ENCODE measurements at regions not wholly inside any gene's neighbourhood (a gene's known extent, or its start where the extent isn't known, plus 50 kb on each side); places are given as distances from the start of the nearest gene placed in this dataset.
"Not testable (repeated sequence)": the region's sequence is repeated elsewhere in the genome, so short reads cannot be mapped to it uniquely, and the experiment has no call there.

DNA sequence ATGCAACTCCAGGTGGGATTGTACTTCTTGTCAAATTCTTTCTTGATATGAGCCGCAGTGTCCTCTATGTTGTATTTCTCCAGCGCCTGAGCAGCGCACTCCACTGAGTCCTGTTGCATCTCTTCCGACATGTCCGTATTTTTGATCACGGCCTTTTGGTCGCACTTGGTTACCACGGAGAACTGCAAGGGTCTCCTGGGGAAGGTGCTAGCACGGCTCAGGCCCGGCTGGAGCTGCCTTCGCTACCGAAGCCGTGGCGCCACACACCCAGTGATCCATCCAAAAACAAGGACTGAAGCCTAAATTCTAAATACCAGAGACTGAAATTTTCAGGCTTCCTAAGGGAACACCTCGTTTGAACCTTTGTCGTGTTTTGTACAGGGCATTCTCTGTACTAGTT is 194.4 kb upstream of the SEMA3D start:
- Mint-ChIP-seq H3K4me1 (no peaks in the 10 kb centered on the region), H3K36me3 (no peaks in the 10 kb centered on the region), H3K4me3 (no peak overlapping the region), H3K27ac (no peak overlapping the region), H3K27me3 (no peaks in the 10 kb centered on the region), H3K9me3 (peaks cover 0 to 15% (median under 1%) of the 10 kb centered on the region in 9 donors)
- DNase-seq (no peak), ATAC-seq (no peak)
- POLR2A ChIA-PET, result no interaction called here

DNA sequence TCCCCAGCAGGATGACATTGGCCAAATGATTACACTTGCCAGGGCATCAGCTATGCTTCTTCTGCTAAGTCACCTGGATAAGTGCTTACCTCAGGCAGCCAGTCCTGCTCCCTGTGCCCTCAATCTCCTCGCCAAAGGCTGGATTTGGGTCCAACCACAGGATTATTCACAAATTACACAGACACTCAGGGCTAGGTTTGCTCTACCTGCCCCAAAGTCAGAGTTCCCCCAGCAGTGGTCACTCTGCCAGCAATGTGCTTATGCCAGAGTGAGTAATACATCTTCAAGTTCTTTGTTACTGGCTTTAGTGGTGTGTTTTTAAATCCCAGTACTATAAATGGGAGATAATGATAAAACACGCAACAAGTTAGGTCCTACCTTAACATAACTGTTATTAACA is 189.7 kb upstream of the SEMA3D start:
- no peaks in the 10 kb centered on the region for H3K36me3 Mint-ChIP-seq
- no peaks in the 10 kb centered on the region for H3K27me3 Mint-ChIP-seq
- DNase-seq (no peak), ATAC-seq (no peak)
- H3K4me3 Mint-ChIP-seq, result no peak overlapping the region
- POLR2A ChIA-PET, result no interaction called here
- H3K27ac Mint-ChIP-seq, result no peak overlapping the region
- no peaks in the 10 kb centered on the region for H3K4me1 Mint-ChIP-seq
- H3K9me3 Mint-ChIP-seq, result peaks cover 0 to 12% (median 2%) of the 10 kb centered on the region in 9 donors

DNA sequence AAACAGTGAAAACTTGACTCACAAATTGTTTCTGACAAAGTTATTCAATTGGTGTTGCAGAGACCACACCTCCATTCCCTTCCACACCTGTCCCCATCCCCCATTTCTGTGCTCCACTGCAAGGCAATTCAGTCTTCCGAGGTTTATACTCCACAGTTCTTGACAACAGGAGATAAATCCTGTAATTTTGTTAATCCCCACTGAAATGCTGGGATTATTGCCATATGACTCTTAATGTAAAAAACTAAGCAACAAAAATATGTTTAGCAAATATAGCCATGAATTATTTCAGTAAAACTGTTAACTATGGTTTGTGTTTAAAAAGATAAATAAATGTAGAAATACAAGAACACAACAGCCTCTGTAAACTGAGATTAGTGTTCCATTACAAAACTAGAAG is 170.1 kb upstream of the SEMA3D start:
- POLR2A ChIA-PET, result no interaction called here
- DNase-seq (no peak), ATAC-seq (no peak)
- H3K4me1 Mint-ChIP-seq, result no peaks in the 10 kb centered on the region
- H3K4me3 Mint-ChIP-seq, result no peak overlapping the region
- H3K27ac Mint-ChIP-seq, result no peak overlapping the region
- H3K27me3 Mint-ChIP-seq, result no peaks in the 10 kb centered on the region
- H3K36me3 Mint-ChIP-seq, result no peaks in the 10 kb centered on the region
- peaks cover 0 to 11% (median 2%) of the 10 kb centered on the region in 9 donors for H3K9me3 Mint-ChIP-seq

DNA sequence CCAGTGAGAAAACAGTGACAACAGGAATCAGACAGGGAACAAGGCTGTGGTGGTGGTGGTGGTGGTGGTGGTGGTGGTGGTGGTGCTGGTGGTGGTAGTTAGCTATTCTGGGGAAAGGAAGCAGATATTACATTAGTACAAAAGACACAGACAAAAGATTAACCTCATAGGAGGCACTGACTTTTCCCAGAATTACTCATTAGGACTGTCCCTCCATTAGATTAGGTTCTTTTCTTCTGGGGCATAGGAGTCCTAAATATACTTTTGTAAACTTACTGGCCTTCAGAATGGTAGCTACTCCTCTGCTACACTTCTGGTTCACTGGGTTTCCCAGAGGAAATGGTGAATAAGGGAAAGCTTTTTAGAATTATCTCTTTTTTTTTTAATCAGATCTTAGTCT is 156.6 kb upstream of the SEMA3D start:
- POLR2A ChIA-PET, result no interaction called here
- no peaks in the 10 kb centered on the region for H3K4me1 Mint-ChIP-seq
- DNase-seq (no peak), ATAC-seq (no peak)
- no peak overlapping the region for H3K27ac Mint-ChIP-seq
- H3K36me3 Mint-ChIP-seq, result no peaks in the 10 kb centered on the region
- H3K27me3 Mint-ChIP-seq, result no peaks in the 10 kb centered on the region
- no peak overlapping the region for H3K4me3 Mint-ChIP-seq
- peaks cover 0 to 4% (median 0%) of the 10 kb centered on the region in 9 donors for H3K9me3 Mint-ChIP-seq

GRCh38 chr7:85342781-85343180 is 155.9 kb upstream of the SEMA3D start:
- POLR2A ChIA-PET, result no interaction called here
- H3K27ac Mint-ChIP-seq, result no peak overlapping the region
- no peaks in the 10 kb centered on the region for H3K36me3 Mint-ChIP-seq
- H3K9me3 Mint-ChIP-seq, result peaks cover 0 to 4% (median 0%) of the 10 kb centered on the region in 9 donors
- no peak for DNase-seq
- no peaks in the 10 kb centered on the region for H3K27me3 Mint-ChIP-seq
- ATAC-seq, result no peak
- H3K4me1 Mint-ChIP-seq, result no peaks in the 10 kb centered on the region
- no peak overlapping the region for H3K4me3 Mint-ChIP-seq

DNA sequence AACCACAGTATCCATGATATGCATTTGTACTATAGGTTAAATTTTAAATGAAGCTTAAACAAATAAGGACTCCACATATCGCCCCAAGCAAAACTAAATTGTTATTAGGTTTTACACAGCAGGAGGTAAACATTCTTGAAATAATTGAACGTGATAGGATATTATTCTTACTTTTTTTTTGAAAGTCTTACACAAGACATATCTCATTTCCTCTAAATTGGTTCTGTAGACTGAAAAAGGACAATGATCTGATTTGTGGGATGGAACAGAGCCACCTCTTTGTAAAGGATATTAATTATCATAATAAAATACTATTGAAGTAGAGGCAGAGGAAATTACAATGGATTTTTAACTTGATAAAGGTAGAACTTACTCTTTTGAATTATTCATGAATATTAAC is 155.1 kb upstream of the SEMA3D start:
- POLR2A ChIA-PET, result no interaction called here
- no peaks in the 10 kb centered on the region for H3K27me3 Mint-ChIP-seq
- no peaks in the 10 kb centered on the region for H3K36me3 Mint-ChIP-seq
- no peak overlapping the region for H3K27ac Mint-ChIP-seq
- H3K4me1 Mint-ChIP-seq, result no peaks in the 10 kb centered on the region
- ATAC-seq, result no peak
- H3K9me3 Mint-ChIP-seq, result peaks cover 0 to 4% (median 0%) of the 10 kb centered on the region in 9 donors
- DNase-seq, result no peak
- no peak overlapping the region for H3K4me3 Mint-ChIP-seq

- DNase-seq (no peak), ATAC-seq (no peak)
- Mint-ChIP-seq H3K27ac (no peak overlapping the region), H3K36me3 (no peaks in the 10 kb centered on the region), H3K9me3 (peaks cover 0 to 4% (median 0%) of the 10 kb centered on the region in 9 donors), H3K27me3 (no peaks in the 10 kb centered on the region), H3K4me1 (no peaks in the 10 kb centered on the region), H3K4me3 (no peak overlapping the region)
- POLR2A ChIA-PET, result no interaction called here
These were observed 154.3 kb upstream of the SEMA3D start for GRCh38 chr7:85341121-85341520.

DNA sequence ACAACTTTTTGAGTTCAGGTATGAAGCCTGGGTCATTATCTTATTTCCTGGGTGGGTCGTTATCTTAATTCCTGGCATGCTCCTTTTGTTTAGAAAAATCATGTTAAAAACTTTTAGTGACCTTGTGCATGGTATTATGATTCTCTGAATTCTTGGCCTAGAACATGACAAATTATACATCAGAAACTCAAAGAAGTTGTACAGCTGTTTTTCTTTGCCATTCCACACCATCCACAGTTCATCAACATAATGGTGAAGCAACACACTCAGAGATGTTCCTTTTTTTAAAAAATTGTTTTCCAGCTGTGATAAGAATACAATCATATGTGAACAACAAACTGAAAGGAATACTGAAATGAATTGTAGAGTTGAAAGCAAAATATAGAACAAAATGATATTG is 149.2 kb upstream of the SEMA3D start:
- ATAC-seq, result no peak
- no peaks in the 10 kb centered on the region for H3K4me1 Mint-ChIP-seq
- no peak overlapping the region for H3K27ac Mint-ChIP-seq
- H3K36me3 Mint-ChIP-seq, result no peaks in the 10 kb centered on the region
- no peak for DNase-seq
- POLR2A ChIA-PET, result no interaction called here
- H3K9me3 Mint-ChIP-seq, result peaks cover 0 to 9% (median 3%) of the 10 kb centered on the region in 9 donors
- H3K4me3 Mint-ChIP-seq, result no peak overlapping the region
- no peaks in the 10 kb centered on the region for H3K27me3 Mint-ChIP-seq

DNA sequence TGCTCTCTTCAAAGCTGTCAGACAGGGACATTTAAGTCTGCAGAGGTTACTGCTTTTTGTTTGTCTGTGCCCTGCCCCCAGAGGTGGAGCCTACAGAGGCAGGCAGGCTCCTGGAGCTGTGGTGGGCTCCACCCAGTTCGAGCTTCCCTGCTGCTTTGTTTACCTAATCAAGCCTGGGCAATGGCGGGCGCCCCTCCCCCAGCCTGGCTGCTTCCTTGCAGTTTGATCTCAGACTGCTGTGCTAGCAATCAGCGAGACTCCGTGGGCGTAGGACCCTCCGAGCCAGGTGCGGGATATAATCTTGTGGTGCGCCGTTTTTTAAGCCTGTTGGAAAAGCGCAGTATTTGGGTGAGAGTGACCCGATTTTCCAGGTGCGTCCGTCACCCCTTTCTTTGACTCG is 148.3 kb upstream of the SEMA3D start:
- POLR2A ChIA-PET, DNase-seq, H3K9me3 Mint-ChIP-seq: not testable (repeated sequence)

GRCh38 chr7:85328456-85328998 is 141.7 kb upstream of the SEMA3D start:
- POLR2A ChIA-PET, result no interaction called here
- DNase-seq (no peak), ATAC-seq (no peak)
- H3K27me3 Mint-ChIP-seq, result no peaks in the 10 kb centered on the region
- no peak overlapping the region for H3K27ac Mint-ChIP-seq
- no peaks in the 10 kb centered on the region for H3K36me3 Mint-ChIP-seq
- H3K9me3 Mint-ChIP-seq, result peaks cover 0 to 9% (median 0%) of the 10 kb centered on the region in 9 donors
- H3K4me1 Mint-ChIP-seq, result no peaks in the 10 kb centered on the region
- H3K4me3 Mint-ChIP-seq, result no peak overlapping the region

More for the DNA sequence above, 148.3 kb upstream of the SEMA3D start:
- H3K4me1 Mint-ChIP-seq, H3K27ac Mint-ChIP-seq, H3K27me3 Mint-ChIP-seq, H3K4me3 Mint-ChIP-seq, H3K36me3 Mint-ChIP-seq, ATAC-seq: not testable (repeated sequence)

DNA sequence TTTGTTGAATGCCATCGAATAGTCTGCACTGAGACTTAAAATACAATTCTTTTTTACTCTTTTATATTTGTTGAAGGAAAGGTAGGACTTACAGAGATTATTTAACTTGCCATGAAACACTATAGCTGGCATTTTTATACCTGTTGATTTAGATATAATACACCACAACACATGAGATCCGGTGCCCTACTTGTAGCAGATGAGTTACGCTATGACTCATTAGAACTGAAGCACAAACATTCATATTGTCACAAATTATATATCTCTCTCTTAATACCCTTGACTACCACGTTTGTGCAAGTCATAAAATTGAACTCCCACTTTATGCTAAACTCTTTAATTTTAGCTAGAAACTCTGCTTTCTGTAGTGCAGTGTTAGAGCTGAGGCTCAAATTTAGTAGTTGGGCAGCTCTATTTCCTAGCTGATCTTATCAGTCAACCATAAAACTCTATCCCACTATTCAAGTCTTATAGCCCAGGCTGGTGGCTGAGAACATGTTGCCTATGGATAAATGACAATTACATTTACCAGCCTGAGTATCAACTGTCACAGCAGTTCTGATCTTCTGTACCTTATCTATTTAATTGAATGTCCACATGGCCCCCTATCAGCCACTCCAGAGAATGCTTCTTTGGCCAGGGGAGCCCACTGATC is 137.4 kb upstream of the SEMA3D start:
- H3K9me3 Mint-ChIP-seq, result peaks cover 0 to 17% (median 0%) of the 10 kb centered on the region in 9 donors
- POLR2A ChIA-PET, result no interaction called here
- H3K4me1 Mint-ChIP-seq, result no peaks in the 10 kb centered on the region
- ATAC-seq, result no peak
- H3K4me3 Mint-ChIP-seq, result no peak overlapping the region
- no peaks in the 10 kb centered on the region for H3K27me3 Mint-ChIP-seq
- no peak for DNase-seq
- H3K27ac Mint-ChIP-seq, result no peak overlapping the region
- H3K36me3 Mint-ChIP-seq, result no peaks in the 10 kb centered on the region

DNA sequence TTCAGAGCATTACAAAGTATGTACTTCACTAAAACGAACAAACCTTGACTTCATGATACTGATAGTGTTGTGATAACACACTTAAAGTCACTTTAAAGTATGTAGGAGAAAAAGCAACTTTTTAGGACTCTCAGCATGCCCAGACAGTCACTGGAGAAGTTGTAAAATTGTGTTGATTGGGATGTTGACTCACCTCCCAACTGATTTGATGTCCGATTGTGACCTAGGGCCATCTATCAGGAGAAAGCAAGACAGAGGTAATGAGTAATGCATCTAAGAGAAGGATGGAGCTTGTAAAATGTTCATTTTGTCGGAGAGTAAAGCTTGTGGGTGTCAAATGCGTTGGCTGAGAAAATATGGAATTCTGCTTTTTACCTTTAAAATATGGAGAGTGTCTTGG is 135.4 kb upstream of the SEMA3D start:
- H3K4me1 Mint-ChIP-seq, result no peaks in the 10 kb centered on the region

DNA sequence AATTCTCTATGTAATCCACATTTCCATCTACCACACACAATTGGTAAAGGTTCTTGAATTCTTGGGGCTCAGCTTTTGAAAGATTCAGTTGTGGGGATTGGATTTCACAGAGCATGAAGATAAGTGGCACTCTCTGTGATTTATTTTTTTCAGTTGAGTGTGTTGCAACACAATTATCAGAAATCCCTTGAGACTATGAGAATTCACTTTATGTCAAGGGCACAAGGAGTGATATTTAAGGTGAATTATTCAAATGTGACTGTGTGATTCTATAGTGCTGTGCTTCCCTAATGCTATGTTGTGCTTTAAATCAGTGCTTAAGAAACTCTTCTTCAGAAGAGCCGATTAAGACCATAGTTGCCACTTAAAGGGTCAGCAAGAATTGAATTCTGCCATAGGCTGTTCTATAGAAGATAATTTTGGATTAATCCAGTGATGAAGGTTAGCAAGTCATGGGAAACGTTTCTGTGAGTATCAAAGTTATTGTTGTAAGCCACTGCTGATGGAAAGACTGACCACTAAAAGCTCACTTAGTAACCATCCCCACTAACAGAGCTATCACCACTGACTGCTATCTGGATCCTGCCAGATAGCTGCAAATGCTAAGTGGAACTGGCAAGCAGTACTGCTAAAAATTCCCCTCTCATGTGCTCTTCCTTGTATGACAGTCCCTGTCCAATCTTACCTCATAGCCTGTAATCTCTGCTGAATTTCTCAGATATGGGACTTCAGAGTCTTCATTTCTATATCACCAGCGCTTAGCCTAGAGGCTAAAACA is 134.0 kb upstream of the SEMA3D start:
- no peak overlapping the region for H3K4me3 Mint-ChIP-seq
- H3K4me1 Mint-ChIP-seq, result no peaks in the 10 kb centered on the region
- DNase-seq (no peak), ATAC-seq (no peak)
- POLR2A ChIA-PET, result no interaction called here
- peaks cover 0 to 12% (median 0%) of the 10 kb centered on the region in 9 donors for H3K9me3 Mint-ChIP-seq
- no peaks in the 10 kb centered on the region for H3K27me3 Mint-ChIP-seq
- no peaks in the 10 kb centered on the region for H3K36me3 Mint-ChIP-seq
- no peak overlapping the region for H3K27ac Mint-ChIP-seq

More for the DNA sequence above, 135.4 kb upstream of the SEMA3D start:
- POLR2A ChIA-PET, result no interaction called here
- Mint-ChIP-seq H3K27me3 (no peaks in the 10 kb centered on the region), H3K4me3 (no peak overlapping the region), H3K27ac (no peak overlapping the region), H3K9me3 (peaks cover 0 to 17% (median 0%) of the 10 kb centered on the region in 9 donors), H3K36me3 (no peaks in the 10 kb centered on the region)
- ATAC-seq (no peak), DNase-seq (no peak)
